ENCODE measurements at regions not wholly inside any gene's neighbourhood (a gene's known extent, or its start where the extent isn't known, plus 50 kb on each side); places are given as distances from the start of the nearest gene placed in this dataset.
"Not testable (repeated sequence)": the region's sequence is repeated elsewhere in the genome, so short reads cannot be mapped to it uniquely, and the experiment has no call there.

DNA sequence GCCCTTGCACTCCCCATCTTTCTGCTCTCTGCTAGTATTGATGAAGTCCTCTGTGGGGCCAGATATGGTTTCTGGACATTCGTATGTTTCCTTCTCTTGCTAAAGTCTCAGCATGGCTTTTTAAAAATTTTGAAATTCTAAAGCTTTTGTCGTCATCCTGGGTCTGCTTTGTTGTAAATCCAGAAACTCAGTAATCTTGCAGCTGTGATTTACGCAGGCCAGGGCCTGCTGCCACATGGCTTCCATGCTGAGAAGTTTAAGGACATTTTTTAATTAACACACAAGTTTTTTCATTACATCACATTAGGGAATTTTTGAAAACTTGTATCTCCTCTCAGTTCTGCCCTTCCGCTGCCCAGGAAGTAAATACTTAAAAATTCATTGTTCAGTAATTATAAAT is 686.1 kb upstream of the IGFBP3 start:
- DNase-seq, result no peak

DNA sequence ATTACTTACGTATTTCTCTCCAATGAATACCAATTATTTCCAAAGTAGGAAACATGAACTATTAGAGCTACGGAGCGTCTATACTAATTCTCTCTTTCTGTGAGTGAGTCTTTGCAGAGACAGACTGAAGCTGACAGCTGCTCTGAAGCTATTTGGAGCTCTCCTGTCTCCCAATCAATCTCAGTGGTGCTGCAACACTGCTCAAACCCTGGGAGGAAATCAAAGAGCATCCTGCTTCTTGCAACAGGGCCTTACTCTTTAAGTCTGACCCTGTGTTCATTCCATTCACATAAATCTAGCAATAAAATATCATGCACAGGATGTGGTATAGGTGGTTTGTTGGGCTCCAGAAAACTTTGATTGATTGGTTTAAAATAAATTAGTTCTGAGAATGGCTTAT is 685.7 kb upstream of the IGFBP3 start:
- no peak for DNase-seq

- DNase-seq, result no peak
These were observed 683.2 kb upstream of the IGFBP3 start for GRCh38 chr7:46604241-46604661.

DNA sequence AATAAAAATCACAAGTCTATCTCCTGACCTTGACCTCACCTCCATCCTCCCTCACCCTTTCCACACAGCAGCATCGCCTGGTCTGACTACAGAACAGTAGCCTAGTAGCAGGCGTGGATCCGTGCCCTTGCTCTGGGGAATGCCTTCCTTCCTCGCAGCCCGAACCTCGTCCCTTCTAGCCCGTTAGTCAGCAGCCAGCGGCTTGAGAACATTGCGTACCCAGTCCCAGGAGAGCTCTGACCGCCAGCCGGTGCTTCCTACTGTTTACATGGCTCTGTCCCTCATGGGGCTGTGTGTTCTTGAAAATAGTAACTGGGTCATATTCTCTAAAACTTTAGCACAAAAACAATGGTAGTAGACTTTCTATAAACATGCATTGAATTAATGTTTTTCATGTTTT is 682.7 kb upstream of the IGFBP3 start:
- no peak for DNase-seq

- DNase-seq, result no peak
These were observed 682.3 kb upstream of the IGFBP3 start for GRCh38 chr7:46603296-46603752.

DNA sequence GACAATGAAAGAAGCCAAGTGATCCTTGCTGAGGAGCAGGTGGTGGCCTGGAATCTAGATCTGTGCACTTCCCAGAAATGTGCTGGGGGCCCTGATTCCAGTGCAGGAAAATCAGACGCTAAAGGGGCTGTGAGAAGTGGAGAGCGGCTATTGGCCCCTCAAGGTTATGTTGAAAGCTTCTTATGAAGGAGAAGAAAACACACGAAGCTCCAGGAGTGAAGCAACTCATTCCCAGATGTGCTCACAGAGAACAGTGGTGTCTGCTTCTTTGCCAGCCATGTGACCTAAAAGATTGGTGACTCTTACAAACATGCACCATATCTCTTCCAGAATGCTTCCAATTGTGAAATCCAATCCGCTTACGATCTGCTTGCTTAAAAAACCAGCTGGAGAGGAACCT is 679.3 kb upstream of the IGFBP3 start:
- DNase-seq, result no peak

DNA sequence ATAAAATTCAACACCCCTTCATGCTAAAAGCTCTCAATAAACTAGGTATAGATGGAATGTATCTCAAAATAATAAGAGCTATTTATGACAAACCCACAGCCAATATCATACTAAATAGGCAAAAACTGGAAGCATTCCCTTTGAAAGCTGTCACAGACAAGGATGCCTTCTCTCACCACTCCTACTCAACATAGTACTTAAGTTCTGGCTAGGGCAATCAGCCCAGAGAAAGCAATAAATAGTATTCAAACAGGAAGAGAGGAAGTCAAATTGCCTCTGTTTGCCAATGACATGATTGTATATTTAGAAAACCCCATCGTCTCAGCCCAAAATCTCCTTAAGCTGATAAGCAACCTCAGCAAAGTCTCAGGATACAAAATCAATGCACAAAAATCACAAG is 673.8 kb upstream of the IGFBP3 start:
- DNase-seq, result not testable (repeated sequence)

GRCh38 chr7:46590918-46591905 is 670.1 kb upstream of the IGFBP3 start:
- peak; percentile 7 for DNase-seq

GRCh38 chr7:46589286-46589685 is 668.2 kb upstream of the IGFBP3 start:
- DNase-seq, result no peak

DNA sequence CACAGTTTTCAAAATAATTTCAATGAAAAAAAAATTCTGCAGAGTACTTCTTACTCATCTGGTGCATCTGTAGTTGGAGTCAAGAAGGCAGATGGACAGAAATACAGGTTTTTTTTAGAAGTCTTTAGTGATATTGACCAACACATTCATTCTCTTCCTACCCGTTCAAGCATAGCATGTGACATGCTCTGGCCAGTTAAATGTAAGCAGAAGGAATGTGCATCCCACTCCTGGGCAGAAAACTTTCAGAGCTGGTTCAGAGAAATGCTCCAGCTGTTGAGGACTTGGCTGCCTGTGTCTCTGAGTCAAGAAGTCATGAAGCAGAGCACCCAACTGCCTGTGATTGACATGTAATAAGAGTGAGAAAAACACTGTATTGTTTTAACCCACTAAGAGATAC is 665.3 kb upstream of the IGFBP3 start:
- DNase-seq, result no peak

DNA sequence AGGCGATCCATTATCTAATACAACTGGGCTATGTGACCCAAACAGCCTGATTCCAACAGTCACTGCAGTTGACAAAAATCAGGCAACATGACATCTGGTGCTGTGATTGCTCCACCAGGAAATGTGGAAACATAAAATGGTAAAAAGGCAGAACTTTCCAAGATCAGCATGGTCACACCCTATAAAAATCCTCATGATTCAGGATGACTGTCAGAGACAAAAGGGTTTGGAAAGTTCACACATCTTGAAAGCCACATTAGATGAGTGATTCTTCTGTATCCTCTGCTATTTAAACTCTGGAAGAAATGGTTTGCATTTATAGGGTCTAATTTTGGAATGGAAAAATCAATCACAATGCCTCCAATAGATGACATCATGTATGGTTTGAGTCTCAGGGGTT is 662.6 kb upstream of the IGFBP3 start:
- peak; percentile 48 for DNase-seq

- no peak for DNase-seq
These were observed 660.2 kb upstream of the IGFBP3 start for GRCh38 chr7:46581268-46581667.

GRCh38 chr7:46580766-46581165 is 659.7 kb upstream of the IGFBP3 start:
- no peak for DNase-seq

DNA sequence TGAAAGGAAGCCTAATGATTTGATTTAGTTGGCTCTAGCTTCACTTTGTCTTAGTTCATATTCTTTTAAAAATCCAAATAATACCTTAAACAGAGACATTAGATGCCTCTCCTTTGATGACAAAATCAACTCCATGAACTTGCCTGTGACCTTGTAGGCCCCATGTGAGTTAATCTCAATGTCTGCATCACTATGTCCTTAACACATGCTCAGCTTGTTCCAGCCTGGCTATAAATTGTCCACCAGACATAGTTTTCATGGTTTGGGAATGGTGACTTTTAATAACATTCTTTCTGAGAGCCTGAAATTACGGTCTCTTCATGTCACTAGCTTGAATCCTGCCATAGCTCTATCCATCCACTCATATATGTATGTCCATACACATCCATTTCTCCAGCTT is 656.3 kb upstream of the IGFBP3 start:
- no peak for DNase-seq

- peak; percentile 47 for DNase-seq
These were observed 655.9 kb upstream of the IGFBP3 start for GRCh38 chr7:46576950-46577349.

- DNase-seq, result no peak
These were observed 651.6 kb upstream of the IGFBP3 start for GRCh38 chr7:46572691-46573090.

DNA sequence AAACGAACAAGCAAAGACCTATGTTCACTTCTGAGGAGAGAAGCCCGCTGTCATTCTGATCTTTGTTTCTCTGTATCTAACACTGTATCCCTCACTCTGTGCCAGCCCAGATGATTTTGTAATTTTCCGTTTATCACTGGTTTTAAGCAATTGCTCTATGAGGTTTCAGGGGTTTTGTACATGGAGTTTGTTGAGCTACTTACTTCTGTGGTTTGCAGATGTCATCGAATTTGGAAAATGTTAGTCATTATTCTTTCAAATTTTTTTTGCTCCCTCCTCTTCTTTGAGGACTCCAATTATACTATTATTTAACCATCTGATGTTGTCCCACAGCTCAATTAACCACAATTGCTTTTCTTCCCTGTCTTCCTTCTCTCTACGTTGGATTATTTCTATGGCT is 650.9 kb upstream of the IGFBP3 start:
- no peak for DNase-seq

- DNase-seq, result peak; percentile 58
These were observed 648.0 kb upstream of the IGFBP3 start for GRCh38 chr7:46569133-46569465.

DNA sequence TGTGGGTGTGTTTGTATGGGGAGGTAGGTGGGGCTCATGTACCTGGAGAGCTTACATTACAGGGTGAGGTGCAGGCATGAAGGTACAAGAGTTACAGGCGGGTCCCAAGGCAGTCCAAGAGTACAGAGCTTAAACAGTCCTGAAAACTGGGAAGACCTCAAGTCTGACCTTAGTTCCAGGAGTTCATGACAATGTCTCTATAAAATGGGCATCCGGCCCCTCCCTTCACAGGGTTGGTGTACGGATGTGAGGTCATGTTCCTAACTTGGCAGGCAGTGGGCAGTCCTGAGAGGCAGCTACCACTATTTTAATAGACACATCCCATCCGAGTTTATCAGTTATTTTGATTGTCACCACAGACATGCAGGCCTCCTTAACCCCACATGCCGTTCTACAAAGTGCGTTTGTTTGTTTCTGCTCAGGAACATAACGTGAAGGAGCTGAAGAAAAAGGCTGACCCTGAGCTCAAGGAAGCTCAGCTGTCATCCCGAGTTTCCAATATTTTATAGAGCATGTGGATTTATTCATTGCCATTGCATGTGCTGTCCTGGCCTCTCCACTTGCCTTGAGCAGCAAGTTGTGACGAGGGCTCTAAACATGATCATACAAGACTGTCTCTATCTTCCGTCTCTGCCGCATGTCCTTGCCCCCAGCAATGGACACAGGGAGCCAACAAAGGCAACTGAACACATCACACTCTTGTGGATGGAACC is 647.5 kb upstream of the IGFBP3 start:
- no peak for DNase-seq

GRCh38 chr7:46567858-46568257 is 646.8 kb upstream of the IGFBP3 start:
- no peak for DNase-seq

GRCh38 chr7:46566097-46566774 is 645.2 kb upstream of the IGFBP3 start:
- peak; percentile 17 for DNase-seq

- no peak for DNase-seq
These were observed 644.4 kb upstream of the IGFBP3 start for GRCh38 chr7:46565253-46566096.
